IPS-NIHi7 (cell line): ENCODE measurements at regions not wholly inside any gene's neighbourhood (a gene's known extent, or its start where the extent isn't known, plus 50 kb on each side); places are given as distances from the start of the nearest gene placed in this dataset.

Experiments used
- DNase-seq: peaks from one replicate; pipeline ENCODE4 v3.0.0; 2012; ENCODE audit warnings: mixed read lengths; ENCODE audit errors: extremely low spot score

DNA sequence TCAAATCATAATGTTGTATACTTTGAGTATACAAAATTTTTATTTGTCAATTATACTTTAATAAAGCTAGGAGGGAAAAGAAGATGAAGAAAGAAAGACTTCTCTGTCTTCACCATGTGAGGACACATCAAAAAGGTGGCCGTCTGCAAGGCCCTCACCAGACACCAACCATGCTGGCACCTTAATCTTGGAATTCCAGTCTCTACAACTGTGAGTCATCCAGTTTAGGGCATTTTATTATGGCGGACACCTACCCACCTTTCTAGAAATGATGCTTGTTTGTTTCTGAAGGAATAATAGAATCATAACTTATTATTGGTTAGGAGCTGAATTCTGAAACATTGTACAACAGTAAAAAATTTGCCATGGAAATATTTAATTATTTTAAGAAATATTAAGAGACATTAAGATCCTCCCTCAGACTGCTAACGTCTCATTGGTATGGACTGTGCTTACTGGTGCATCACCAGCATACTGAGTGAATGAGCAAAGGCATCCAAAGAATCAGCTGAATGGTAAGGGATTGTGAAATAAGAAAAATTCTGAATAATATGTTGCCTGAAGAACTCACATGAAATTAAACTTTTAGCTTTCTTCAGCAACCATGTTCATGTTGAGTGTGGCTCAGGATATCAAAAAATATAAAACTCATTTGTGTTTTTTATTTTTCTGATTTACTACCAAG is 536.6 kb downstream of the HTR7 start:
- DNase-seq = no peak

DNA sequence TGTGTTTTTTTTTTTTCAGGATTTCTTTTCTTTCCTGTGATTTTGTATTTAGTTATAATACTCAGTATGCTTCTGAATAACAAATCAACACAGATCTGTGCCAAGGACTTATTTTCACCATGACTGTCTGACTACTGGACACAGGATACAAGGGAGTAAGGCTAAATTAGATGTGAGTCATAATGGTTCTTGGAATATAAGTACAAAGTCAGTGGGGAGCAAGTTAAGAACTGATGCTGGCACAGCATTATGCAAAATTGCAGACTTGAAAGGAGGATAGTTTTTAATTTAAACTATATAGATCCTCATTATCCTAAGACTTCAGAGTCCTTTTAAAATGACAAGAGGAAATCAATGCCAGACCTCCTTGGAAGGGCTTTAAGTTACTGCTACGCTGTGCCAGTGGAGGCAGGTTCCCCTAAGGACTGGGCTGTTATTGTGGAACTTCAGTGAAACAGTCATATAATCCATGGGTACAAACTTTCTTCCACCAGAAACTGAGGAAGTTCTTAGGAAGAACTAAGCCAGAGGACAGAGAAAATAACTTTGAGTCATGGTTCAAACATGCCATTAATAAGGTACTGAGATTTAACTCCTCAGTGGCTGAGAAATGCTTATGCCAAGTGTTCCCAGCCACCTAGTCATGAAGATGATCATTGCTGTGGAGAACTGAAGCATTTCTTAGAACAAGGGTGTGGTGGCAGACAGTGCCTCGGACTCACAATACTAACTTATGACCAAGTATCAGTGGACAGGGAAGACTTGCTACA is 531.2 kb downstream of the HTR7 start:
- no peak for DNase-seq

DNA sequence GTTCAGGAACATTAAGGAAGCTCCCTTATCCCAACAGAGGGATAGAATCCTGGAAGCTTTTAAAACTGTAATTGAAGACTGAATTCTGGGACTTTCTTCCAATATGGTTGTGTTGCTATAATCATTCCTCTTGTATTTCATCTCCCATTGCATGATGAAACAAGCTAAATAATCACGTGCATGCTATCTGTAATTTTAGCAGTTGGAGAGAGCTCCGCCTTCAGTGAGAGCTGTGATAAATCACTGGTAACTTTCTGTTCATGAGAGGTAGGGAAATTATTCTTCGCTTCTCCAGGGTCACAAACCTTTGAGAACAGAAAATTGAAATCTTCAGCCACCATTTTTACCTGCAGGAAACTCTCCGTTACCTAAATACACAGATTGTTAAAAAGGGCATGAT is 530.2 kb downstream of the HTR7 start:
- no peak for DNase-seq

DNA sequence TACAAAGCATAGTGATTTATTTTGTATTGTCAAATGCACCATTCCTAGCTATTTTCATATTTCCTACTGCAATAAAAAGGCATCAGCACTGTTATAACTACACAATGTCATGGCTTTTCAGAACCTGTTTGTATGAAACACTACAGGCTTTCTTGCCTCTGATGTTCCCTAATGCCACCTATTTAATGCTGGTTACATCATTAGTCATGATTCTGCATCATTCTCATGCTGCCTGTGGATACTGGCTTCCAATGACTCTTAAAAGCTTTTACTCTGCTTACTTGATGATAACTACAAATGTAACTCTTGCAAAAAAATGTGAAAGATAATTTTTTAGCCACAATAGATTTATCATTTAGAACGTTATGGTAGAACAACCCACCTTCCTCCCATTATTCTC is 529.4 kb downstream of the HTR7 start:
- no peak for DNase-seq

DNA sequence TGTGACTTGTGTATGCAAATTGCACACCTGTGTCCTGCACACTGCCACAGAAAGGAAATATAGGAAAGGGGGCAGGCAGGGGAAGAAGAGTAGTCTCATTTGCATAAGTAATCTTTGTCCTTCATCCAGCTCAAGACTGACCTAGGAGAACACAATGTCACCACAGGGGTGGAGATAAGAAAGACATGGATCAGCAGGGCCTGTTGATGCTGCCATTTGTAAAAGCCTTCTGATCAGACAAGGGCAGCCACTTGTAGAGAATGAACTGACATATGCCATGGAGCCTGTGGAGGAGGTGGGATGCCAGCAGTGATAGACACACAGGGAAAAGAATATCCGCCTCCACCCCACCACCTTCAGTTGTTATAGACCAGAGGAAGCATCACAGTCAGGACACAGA is 528.9 kb downstream of the HTR7 start:
- peak; percentile 13 for DNase-seq

DNA sequence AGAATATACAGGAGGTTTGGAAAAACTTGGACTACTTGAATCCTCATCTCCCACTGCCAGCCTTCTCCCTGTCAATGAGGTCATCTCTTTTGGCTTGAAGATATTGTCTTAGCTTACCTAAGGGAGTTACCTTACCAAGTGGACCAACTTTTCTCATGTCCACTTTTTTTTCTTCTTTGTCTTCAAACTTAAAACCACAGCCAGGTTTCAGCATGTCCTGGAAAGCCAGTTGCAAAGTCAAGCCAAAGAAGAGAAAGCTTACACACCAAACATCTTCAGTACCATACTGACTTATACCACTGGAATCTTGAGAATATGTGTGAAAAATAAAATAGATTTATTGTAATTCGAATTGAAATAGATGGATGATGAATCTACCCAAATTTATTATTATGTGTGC is 520.5 kb downstream of the HTR7 start:
- DNase-seq = no peak

DNA sequence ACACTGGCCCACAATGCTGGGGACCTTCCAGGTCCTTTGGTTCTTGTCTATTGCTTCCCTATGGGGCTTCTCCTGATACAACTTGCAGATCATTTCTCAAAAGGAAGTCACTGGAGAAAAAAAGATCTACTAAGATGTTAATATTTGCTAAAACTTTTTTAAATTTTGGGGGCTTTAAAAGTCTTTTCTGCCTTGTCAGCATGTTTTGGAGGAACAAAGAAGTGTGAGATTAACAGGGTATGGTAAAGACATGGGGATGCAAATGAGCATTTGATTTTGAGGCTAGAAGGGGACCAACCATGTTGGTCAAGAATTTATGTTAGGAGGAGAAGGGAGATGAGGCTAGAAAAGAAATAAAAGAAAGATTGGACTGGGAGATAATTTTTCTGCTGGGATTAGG is 515.4 kb downstream of the HTR7 start:
- DNase-seq = no peak

DNA sequence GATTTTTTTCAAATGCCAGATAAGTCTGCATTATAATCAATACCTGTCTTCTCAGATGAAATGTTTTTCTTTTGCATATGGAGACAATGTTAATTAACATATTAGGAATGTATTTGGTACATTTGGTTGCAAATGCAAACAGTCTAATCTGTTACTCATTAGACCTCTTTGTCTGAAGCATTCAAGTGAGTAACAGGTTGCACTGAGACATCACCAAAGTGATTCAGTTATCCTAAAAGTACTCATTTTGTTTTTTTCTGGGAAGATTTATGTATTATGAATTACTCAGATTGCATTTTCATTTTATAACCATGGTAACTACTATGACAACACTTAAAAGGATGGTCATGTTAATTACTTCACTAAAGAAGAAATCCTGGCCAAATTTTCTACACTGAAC is 513.6 kb downstream of the HTR7 start:
- DNase-seq = no peak

DNA sequence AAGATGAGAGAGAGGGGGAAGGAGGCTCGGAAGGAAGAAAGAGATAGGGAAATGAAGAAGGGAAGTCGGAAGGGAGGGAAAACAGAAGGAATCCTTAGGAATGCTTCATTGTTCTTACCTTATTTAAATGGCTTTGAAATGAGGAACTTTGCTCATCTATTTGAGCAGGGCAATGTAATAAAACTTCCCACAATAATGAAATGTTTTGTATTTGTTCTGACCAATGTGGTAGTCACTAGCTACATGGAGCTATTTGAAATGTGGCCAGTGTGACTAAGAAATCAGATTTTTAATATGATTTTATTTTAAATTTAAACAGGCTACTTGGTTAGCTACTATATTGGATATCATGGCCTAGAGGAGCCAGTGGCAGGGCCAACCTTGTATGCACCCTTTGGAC is 510.6 kb downstream of the HTR7 start:
- no peak for DNase-seq

DNA sequence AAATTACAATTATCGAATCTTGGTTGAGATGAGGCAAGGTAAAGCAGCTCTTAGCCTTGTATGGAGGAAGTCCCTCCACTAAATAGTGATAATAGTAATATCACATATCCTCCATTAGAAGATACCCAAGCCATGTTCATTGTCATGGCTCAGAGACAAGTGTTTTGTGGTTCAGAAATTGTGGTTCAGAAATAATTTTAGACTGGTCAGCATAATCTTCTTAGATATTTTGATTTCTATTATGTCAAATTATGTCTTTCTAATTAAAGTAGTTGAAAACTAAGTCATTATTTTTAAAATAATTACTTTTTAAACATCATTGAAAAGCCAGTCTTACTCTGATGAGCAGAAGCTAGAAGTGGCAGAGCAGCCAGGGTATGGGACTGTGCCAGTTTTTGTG is 507.7 kb downstream of the HTR7 start:
- no peak for DNase-seq

DNA sequence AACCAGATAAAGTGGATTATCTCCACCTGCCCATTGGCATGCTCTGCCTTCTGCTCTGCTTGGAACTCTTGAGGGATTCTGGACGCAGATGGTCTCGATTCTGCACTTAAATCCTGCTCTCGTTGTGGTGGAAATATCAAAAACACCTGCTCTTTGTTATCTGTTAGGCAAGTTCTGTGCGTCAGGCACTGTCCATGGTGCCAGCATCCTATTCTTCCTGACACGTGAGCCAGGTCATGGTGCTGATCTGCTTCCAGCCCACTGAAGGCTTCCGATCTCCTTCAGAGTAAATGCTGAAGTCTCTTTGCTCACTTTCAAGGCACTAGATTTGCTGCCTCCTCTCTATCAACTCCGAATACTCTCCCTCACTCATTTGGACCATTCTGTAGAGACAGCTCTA is 505.6 kb downstream of the HTR7 start:
- peak; percentile 59 for DNase-seq

DNA sequence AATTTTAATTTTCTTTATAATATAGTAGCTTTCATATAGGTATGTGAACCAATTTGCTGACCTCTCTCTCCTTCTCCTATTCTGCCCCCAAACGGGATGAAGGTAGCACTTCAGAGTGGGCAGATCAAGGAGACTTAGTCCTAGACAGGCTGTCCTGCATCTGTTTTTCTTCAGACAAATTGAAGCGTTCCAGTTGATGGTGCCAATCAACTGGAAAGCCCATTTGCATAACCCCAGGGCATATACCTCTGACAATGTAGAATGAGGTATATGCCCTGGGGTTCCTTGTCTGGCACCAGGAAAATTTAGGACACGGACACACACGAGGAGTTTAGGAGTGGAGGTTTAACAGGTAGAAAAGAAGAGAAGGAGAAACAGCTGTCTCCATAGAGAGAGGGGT is 502.9 kb downstream of the HTR7 start:
- no peak for DNase-seq

DNA sequence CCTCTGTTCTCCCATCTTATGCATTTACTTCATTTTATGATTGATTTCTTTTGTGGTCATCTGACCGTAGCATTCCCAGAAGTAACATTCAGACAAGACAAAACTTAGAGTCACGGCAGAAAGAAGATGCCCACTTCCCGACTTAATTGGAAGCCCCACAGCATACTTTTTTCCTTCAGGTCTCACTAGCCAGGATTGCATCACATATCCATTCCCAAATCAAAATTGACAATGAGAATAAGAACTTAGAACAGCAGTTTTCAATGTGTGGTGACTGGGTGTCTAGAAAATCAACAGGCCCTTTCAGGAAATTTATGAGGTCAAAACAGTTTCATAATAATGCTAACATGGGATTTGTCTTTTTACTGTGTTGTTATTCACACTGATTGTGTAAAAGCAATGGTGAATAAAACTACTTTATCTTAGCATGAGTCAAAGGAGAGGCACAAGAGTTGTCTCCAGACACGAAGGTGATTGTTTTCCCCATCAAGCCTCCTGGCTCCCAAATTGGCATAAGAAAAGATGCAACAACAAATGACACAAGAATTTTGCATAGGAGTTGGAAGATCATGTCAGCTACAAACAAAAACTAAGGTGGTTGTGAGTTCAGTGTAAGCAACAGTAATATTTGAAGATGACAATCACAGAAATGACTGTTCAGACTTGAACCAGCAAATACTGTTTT is 493.9 kb downstream of the HTR7 start:
- peak; percentile 36 for DNase-seq

DNA sequence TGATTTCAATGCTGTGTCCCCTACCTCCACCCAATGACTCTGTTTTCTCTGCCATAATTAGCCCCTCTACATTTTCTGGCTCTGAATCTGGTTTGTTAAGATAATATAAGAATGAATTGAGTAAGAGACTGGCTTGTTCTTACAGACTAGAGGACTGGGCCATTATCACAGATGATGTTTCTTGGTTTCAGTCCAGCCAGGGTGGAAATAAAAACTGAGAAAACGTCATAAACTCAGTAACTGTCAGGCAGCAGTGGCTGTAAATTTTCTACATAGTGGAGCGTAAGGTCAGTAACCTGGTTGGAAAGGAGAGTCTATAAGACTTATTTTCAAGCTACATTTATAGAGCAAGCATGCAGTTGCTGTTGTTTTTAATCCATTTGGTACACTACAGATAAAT is 485.4 kb downstream of the HTR7 start:
- no peak for DNase-seq

DNA sequence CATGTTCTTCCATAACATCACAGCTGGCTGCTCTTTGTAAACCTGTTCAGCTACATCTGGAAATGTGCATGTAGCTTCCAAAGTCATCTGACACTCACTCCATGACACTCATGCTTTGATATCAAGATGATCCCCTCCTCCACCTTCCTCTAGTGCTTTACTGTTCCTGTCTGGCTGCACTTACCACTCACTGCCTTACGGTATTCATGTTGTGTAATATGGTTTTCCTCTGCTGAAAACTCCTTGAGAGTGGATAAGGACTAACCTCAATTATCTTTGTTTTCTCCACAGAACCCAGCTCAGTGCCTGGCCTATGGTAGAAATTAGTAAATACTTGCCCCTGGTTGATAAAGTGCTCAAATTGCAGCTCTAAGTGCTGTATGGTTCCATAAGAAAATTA is 483.9 kb downstream of the HTR7 start:
- no peak for DNase-seq

DNA sequence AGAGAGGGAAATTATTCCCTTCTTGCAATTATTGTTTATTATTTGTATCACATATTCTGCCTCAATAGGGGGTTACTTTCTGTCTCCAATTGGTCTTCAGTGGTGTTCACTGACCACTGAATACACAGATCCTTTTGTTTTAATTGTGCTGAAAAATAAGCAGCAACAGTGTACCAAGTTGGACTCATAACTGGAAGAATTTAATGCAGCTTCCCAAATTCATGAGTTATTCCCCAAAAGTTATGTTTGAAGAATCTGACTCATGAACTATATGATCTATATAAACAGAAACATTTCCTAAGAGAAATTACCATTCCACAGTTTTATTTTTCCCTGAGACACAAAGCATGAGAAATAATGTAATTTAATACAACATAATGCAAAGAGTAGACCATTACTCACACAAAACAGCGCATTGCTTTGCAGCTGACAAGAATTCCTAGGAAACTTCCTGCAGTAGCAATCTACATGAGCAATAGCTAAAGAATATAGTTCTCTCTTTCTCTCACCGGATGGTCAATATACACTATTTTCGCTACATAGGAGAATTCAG is 479.2 kb downstream of the HTR7 start:
- DNase-seq = no peak

DNA sequence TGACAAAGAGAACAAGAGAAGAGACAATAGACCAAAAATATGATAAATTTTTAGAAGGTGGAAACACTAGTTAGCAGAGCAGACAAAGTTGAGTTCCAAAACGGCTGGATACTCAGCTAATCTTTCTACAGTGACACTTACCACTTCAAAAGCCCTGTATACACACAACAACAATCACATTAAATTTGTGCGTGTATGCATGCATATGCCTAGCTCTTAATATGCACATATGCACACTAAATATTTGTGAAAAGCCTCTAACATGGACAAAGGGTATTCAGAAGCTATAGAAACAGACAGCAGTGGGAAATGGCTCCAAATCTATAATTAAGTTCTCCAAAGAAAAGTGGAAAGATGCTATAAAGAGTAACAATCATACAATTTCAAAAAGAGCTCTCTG is 476.4 kb downstream of the HTR7 start:
- DNase-seq = no peak

DNA sequence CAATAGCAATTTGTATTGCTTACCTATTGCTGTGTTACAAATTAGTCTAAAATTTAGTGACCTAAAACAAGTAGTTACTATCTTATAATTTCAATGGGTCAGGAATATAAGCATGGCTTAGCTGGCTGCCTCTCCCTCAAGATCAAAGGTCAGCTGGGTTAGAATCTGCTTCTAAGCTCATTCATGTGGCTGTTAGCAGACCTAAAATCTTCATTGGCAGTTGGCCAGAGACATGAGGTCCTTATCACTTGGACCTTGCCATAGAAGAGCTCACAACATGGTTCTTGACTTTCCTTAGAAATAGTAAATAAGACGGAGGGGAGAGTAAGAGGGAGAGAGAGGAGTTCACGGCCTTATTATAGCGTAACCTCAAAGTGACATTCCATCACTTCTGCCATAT is 468.0 kb downstream of the HTR7 start:
- no peak for DNase-seq

DNA sequence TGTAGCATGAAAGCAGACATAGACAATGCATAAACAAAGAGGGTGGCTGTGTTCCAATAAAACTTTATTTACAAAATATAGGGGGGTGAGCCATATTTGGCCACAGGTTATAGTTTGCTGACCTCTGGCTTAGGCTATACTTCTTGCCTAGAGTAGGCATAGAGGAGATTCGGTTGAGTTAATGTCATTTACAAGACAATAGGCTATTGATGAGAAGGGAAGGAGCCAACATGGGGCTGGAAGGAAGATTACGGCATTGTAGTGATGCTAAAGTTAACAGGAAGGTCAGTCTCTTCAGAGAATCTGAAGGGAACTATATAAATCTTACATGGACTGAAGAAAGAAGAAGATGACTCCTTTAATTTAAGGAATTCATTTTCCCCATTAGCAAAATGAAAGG is 463.5 kb downstream of the HTR7 start:
- peak; percentile 23 for DNase-seq

DNA sequence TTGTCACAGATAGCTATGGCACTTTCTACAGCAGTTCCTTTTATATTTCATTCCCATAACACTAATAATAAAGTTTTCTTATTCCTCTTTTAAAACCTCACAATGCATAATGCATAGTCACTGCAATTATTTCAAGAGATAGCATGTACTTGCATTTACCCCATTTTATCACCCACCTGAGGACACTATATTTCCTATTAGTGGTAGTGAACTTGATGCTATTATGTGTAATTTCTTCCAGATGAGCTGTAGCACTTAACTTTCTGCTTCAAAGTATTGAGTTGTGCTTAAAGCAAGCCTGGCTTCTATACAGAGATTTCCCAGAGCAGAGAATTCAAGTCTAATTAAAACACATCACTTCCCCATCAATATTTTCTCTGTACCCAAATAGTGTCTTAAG is 461.1 kb downstream of the HTR7 start:
- DNase-seq = no peak

DNA sequence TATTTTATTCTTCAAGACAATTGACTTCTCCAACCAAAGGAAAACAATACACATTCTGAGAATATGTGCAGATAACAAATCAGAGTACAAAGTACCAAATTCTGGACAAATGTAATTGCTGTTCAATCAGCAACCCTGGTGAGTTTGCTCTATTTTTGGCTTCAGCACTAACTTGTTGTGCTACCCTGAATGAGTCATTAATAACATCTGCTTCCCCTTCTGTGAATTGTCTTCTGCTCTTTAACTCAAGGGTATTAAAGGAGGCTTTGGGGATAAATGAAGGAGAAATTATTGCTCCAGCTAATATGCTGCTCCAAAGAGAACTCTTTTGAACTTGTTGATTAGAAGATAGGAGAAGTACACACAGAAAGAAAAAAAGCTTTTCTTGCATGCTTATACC is 459.3 kb downstream of the HTR7 start:
- DNase-seq = no peak

DNA sequence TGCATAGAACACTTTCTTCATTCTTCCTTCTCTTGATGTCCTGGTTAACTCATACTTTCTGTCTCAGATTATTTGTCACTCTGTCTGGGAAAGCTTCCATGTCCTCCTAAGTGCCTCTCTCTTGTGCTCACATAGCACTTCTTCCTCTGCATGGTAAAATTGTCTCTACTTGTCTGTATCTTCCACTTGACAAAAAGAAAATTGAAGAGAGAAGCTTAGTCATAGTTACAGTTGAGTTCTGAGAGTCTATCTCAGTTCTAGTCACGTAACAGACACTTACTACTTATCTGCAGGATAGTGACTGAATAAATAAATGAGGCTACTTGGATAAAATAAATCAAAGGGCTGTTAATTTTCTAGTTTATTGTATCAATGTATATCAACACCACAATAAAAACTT is 458.1 kb downstream of the HTR7 start:
- DNase-seq = no peak
